Aorta (tissue), 5 donors: ENCODE measurements at regions not wholly inside any gene's neighbourhood (a gene's known extent, or its start where the extent isn't known, plus 50 kb on each side); places are given as distances from the start of the nearest gene placed in this dataset.

ENCODE experiments used
- ATAC-seq: fragments of 200-7000 bp; cut with Tn5 transposase; one replicate; pipeline ENCODE4 v1.9.1; 2022; ENCODE audit warnings: moderate library complexity; ENCODE audit not compliant: low FRiP score
- DNase-seq, 2 donors: peaks; one replicate each; pipeline ENCODE4 v3.0.0-alpha.2; 2020
- H3K27ac ChIP-seq, 2 donors: one replicate each; pipeline ENCODE4 v1.5.1; 2013; ENCODE audit warnings: low read length in 2 of 2, mild to moderate bottlenecking in 2 of 2, moderate library complexity in 2 of 2, control low read depth in 1 of 2, inconsistent platforms in 1 of 2, low read depth in 1 of 2
- H3K27me3 ChIP-seq, 2 donors: one replicate each; pipeline ENCODE4 v1.6.1; 2013; ENCODE audit warnings: control low read depth in 1 of 2, low read length in 1 of 2, mild to moderate bottlenecking in 1 of 2, moderate library complexity in 1 of 2; ENCODE audit not compliant: insufficient read depth in 2 of 2, control insufficient read depth in 1 of 2
- H3K36me3 ChIP-seq, 2 donors: one replicate each; pipeline ENCODE4 v1.6.1; 2013; ENCODE audit warnings: control low read depth in 1 of 2, low read length in 1 of 2, mild to moderate bottlenecking in 1 of 2; ENCODE audit not compliant: insufficient read depth in 2 of 2, control insufficient read depth in 1 of 2
- H3K4me1 ChIP-seq, 2 donors: one replicate each; pipeline ENCODE4 v1.6.1; 2013; ENCODE audit warnings: low read length in 2 of 2, control low read depth in 1 of 2, mild to moderate bottlenecking in 1 of 2, moderate library complexity in 1 of 2; ENCODE audit not compliant: insufficient read depth in 2 of 2, control insufficient read depth in 1 of 2
- H3K4me3 ChIP-seq, 2 donors: one replicate each; pipeline ENCODE4 v1.5.1; 2013; ENCODE audit warnings: low read length in 2 of 2, control low read depth in 1 of 2, mild to moderate bottlenecking in 1 of 2
- H3K9me3 ChIP-seq: one replicate; pipeline ENCODE4 v1.6.1; 2013; ENCODE audit warnings: mild to moderate bottlenecking, low read length; ENCODE audit not compliant: control insufficient read depth
- WGBS, 2 donors: extraction: QIAGEN DNeasy Blood & Tissue Kit; methylation state at CpG; one replicate each; pipeline ENCODE4 v1.1.7; 2013; 5-methylcytosine and 5-hydroxymethylcytosine counted together
- intact Hi-C, 2 donors: fragments of 100-400 bp; cut with DNase I; formaldehyde crosslinking; loops; one replicate each; pipeline versions ENCODE4 v1.14.2 to v1.15.0; 2022
- donor health status: healthy with polysubstance abuse.
- donor health status: Bipolar disorder and iron deficiency.
- donor health status: DM: no; HTN: no; CAD: no.
- donor health status: DM: no; HTN: no; CAD: no.
- donor health status: DM: yes; HTN: yes; CAD: no.

DNA sequence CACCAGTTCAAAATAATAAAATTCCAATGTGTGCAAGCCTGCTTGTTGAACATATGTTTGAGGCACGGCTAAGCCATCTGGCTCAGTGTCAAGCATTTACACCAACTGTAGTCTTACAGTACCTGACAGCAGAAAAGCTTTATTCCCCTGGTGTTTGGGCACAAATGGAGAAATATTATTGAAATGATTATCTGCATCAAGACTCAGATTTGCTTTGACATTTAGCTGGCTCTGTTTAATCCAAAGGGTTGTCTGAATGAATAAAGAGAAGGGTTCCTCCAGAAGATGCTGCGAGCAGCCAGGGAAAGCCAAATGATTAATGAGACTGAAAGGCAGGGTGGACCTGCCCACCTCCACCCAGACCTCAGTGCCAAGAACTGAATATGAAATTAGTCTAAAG, 393.2 kb upstream of the GALNT5 start:
- no peaks in the 10 kb centered on the region for H3K9me3 ChIP-seq
- no peaks in the 10 kb centered on the region for H3K36me3 ChIP-seq
- no peak overlapping the region for H3K27ac ChIP-seq
- no peaks in the 10 kb centered on the region for H3K4me1 ChIP-seq
- H3K4me3 ChIP-seq: no peak overlapping the region
- no peak for DNase-seq
- ATAC-seq: no peak
- H3K27me3 ChIP-seq: no peaks in the 10 kb centered on the region
- 13 to 19% methylated on average over 2 of the region's 2 CpGs for WGBS, 2 donors
- intact Hi-C loops: no loop called here

DNA sequence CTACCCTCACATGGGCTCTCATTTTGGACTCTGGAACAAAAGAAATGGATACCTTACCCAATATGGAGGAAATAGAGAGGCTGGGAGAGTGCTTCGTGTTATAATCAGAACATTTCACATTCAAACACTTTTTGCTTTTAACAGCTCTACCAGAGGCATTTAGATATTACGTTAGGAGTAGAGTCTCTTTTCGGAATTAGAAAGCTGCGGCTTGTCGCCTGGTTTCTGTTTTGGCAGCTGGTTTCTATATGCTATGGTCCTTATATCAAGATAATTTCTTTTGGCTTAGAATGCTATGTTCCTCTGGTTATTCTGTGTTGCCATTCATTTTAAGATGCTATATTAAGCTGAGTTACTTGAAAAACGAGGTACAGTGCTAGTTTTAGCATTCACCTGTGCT, 392.8 kb upstream of the GALNT5 start:
- no peaks in the 10 kb centered on the region for H3K36me3 ChIP-seq
- H3K27ac ChIP-seq: no peak overlapping the region
- H3K9me3 ChIP-seq: no peaks in the 10 kb centered on the region
- H3K27me3 ChIP-seq: no peaks in the 10 kb centered on the region
- DNase-seq (no peak), ATAC-seq (no peak)
- no peak overlapping the region for H3K4me3 ChIP-seq
- intact Hi-C loops: no loop called here
- no peaks in the 10 kb centered on the region for H3K4me1 ChIP-seq
- whole genome bisulfite sequencing, 2 donors: 25 to 45% methylated on average over 6 of the region's 6 CpGs

- Histone ChIP-seq H3K4me3 (no peak overlapping the region), H3K27me3 (no peaks in the 10 kb centered on the region), H3K9me3 (no peaks in the 10 kb centered on the region), H3K36me3 (no peaks in the 10 kb centered on the region), H3K27ac (no peak overlapping the region), H3K4me1 (no peaks in the 10 kb centered on the region)
- ATAC-seq (no peak), DNase-seq (no peak)
- 27 to 28% methylated on average over 2 of the region's 2 CpGs for WGBS, 2 donors
- intact Hi-C loops: no loop called here
Measured at GRCh38 chr2:156867201-156867600, 390.3 kb upstream of the GALNT5 start.

DNA sequence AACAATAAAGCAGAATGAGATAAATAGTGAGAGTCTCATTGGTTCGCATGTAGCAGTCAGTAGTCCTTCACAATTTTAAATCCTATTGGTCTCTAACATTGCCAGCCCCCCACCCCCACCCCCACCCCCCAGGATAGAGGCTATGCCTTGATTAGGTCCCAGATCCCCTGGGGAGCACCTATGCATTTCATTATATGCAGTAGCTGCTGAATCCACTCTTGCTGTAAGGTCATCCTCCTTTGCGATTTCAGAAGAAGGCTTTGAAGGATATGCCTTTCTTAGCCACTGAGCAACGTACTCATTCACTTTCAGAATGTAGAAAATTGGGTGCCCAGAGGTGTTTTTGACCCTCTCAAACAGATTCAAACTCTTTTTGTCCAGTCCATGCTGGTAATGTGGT, 382.8 kb upstream of the GALNT5 start:
- no peak overlapping the region for H3K4me3 ChIP-seq
- H3K4me1 ChIP-seq: no peaks in the 10 kb centered on the region
- intact Hi-C loops: no loop called here
- WGBS, 2 donors: 45 to 50% methylated on average over 3 of the region's 3 CpGs
- no peaks in the 10 kb centered on the region for H3K36me3 ChIP-seq
- DNase-seq: no peak
- ATAC-seq: no peak
- no peaks in the 10 kb centered on the region for H3K9me3 ChIP-seq
- H3K27me3 ChIP-seq: no peaks in the 10 kb centered on the region
- no peak overlapping the region for H3K27ac ChIP-seq

GRCh38 chr2:156883804-156884203, 373.7 kb upstream of the GALNT5 start:
- DNase-seq: no peak
- 90 to 91% methylated on average over 3 of the region's 3 CpGs for WGBS, 2 donors
- intact Hi-C loops: no loop called here

GRCh38 chr2:156884216-156884615, 373.3 kb upstream of the GALNT5 start:
- Histone ChIP-seq H3K27ac (no peak overlapping the region), H3K36me3 (no peaks in the 10 kb centered on the region), H3K4me3 (no peak overlapping the region), H3K9me3 (peaks cover 3% of the 10 kb centered on the region), H3K4me1 (no peaks in the 10 kb centered on the region), H3K27me3 (no peaks in the 10 kb centered on the region)
- ATAC-seq (no peak), DNase-seq (no peak)
- 73 to 76% methylated on average over 3 of the region's 3 CpGs for WGBS, 2 donors
- intact Hi-C loops: no loop called here

More at GRCh38 chr2:156883804-156884203, 373.7 kb upstream of the GALNT5 start:
- Histone ChIP-seq H3K27ac (no peak overlapping the region), H3K27me3 (no peaks in the 10 kb centered on the region), H3K9me3 (peaks cover 3% of the 10 kb centered on the region), H3K36me3 (no peaks in the 10 kb centered on the region), H3K4me1 (no peaks in the 10 kb centered on the region), H3K4me3 (no peak overlapping the region)
- ATAC-seq: no peak

GRCh38 chr2:156890529-156891148, 366.9 kb upstream of the GALNT5 start:
- Histone ChIP-seq H3K36me3 (no peaks in the 10 kb centered on the region), H3K4me3 (no peak overlapping the region), H3K27ac (no peak overlapping the region), H3K4me1 (peaks cover 0 to 2% of the 10 kb centered on the region in 2 donors), H3K9me3 (no peaks in the 10 kb centered on the region), H3K27me3 (no peaks in the 10 kb centered on the region)
- intact Hi-C loops: no loop called here
- WGBS, 2 donors: 45 to 48% methylated on average over 5 of the region's 5 CpGs
- DNase-seq (no peak), ATAC-seq (no peak)

GRCh38 chr2:156891609-156892008, 365.9 kb upstream of the GALNT5 start:
- no peaks in the 10 kb centered on the region for H3K36me3 ChIP-seq
- H3K27me3 ChIP-seq: no peaks in the 10 kb centered on the region
- ATAC-seq (no peak), DNase-seq (no peak)
- H3K9me3 ChIP-seq: no peaks in the 10 kb centered on the region
- intact Hi-C loops: no loop called here
- WGBS, 2 donors: 54 to 64% methylated on average over 1 of the region's 1 CpG
- H3K4me3 ChIP-seq: no peak overlapping the region
- H3K4me1 ChIP-seq: peaks cover 0 to 2% of the 10 kb centered on the region in 2 donors
- no peak overlapping the region for H3K27ac ChIP-seq

DNA sequence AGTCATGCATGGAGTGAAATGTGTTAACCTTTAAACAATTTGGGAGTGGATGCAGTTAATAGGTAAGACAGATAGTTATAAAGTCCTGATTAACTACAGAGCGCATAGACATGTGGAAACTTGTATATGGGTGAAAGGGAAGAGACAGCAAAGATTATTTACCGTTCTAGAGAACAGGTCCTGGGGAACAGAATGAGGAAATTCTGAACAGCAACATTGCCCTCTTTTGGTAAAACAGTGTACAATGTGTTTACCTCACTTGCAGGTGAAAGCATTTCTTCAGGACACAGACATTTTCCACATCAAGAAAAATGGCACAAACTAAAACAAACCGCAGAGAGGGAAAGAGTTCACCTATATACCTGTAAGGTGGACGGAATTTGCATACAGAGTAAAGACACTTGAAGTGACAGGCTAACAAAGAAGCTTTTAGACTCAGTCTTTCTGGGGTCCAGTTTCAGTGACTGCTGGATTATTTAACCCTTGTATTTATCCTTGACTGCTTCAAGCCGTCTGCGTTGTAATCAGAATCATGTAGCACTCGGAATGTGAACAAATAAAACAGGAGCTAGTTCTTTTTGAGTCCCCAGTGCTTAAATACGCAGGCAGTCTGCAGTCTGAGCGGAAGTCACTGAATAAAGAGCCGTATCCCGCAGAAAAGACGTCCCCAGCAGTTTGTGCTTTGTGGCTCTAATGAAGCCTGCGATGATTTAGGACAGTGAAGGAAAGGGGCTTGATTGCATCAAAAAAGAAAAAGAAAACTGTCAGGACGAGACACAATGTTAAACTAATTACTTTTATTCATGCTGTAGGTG, 364.8 kb upstream of the GALNT5 start:
- no peaks in the 10 kb centered on the region for H3K36me3 ChIP-seq
- peak; percentile 48 for ATAC-seq
- DNase-seq: no peak
- 2 to 3% methylated on average over 14 of the region's 14 CpGs for WGBS, 2 donors
- peak overlapping the region; percentile 20 to 48 for H3K4me3 ChIP-seq
- H3K27me3 ChIP-seq: no peaks in the 10 kb centered on the region
- no peak overlapping the region for H3K27ac ChIP-seq
- intact Hi-C loops: no loop called here
- H3K9me3 ChIP-seq: no peaks in the 10 kb centered on the region
- H3K4me1 ChIP-seq: peaks cover 0 to 2% of the 10 kb centered on the region in 2 donors
